Dermis blood vessel endothelial cell (primary cell): ENCODE measurements at regions not wholly inside any gene's neighbourhood (a gene's known extent, or its start where the extent isn't known, plus 50 kb on each side); places are given as distances from the start of the nearest gene placed in this dataset.

Source experiments
- DNase-seq: peaks from one replicate; pipeline ENCODE4 v3.0.0; 2010

DNA sequence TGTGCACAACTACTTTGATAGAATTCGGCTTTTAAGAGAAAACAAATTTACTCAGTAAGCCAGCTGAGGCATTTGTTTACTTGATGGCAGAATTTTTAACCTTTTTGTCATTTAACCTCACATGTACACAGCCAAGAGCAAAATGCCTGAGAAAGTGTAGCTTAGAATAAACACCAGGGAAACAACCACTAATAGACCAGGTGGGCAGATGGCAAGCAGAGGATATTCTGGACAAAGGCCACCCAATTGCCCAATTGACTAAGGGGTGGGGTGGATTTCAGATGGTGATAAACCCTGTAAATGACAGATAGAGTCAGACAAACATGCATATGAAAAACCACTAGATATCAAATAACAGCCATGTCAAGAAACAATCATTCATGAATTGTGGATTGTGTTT, 190.7 kb upstream of the FBXL4 start:
- DNase-seq = no peak

DNA sequence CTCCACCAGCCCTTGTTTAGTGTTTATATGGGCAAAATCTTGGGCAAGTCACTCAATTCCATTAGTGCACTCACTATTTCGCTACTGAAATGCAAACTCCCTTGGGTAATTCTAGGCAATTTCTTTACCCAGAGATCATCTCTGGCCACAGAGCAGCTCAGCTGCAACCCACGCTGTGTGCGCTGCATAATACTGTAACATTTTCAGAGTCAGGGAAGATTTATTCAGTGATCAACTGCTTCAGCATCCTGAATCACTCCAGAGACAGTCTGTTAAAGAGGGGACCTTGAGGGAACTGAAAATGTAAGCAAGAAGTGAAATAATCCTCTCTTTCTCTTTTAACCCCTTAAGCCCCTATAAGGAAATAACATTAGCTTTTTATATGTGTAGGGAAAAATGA, 189.6 kb upstream of the FBXL4 start:
- no peak for DNase-seq

GRCh38 chr6:99136488-99136887, 188.7 kb upstream of the FBXL4 start:
- no peak for DNase-seq

DNA sequence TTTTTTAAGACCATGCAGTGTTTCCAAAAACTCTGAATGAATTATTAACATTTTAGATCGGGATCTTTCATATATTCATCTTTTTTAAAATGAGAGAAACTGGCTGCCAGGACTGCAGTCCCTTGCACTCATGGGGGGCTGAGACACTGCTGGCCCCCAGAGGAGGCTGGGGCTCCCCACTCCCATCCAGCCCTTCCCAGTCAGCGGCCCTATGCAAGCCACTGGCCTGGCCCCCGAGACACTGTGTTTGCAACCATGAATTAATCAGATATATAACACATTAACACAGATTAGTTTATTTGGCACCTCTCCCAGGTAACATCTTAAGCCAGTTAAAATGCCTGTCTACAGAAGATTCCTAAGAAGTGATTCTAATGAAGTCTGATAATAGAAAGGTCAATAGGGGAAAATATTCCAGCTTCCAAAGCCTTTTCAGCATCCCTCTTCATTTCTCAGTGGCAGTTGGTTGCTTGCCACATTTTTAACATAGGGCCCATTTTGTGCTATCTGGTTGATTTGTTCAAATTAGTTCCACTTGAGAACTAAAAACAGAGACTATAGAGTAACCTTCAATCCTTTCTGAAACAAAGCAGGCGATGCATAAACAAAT, 184.4 kb upstream of the FBXL4 start:
- no peak for DNase-seq

GRCh38 chr6:99130897-99131873, 183.4 kb upstream of the FBXL4 start:
- no peak for DNase-seq

GRCh38 chr6:99129835-99130234, 182.1 kb upstream of the FBXL4 start:
- no peak for DNase-seq

- DNase-seq = no peak
Observed at GRCh38 chr6:99121748-99122147, 174.0 kb upstream of the FBXL4 start.

- DNase-seq = no peak
Observed at GRCh38 chr6:99120641-99121040, 172.9 kb upstream of the FBXL4 start.

GRCh38 chr6:99119109-99120031, 171.6 kb upstream of the FBXL4 start:
- peak; percentile 65 for DNase-seq

DNA sequence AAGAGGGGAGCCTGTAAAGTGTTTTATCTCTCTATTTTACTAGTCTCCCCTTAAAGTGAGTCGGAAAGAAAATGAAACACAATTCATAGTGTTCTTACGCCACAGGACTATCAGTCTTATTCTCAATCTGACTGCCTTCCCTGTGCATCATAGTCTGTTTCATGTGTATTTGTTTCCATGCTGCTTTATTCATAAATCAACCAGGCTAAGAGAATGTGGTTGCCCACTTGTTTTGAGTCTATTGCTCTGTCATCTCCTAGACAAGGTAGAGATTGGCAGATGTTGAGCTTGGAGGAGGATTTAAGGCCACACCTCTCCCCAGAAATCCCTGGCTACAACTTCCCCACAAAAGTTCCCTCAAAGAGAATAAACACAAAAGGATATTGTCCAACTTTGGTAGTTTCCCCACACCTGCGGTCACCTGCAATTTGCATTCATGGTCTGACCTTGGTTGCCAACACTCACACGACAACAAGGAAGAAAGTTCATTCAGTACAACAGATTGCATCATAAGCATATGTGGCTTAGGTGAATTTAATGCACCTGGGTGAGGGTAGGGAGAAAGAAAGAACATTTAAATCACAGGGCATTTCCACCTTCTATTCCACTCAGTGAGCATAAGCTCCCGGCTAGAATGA, 167.1 kb upstream of the FBXL4 start:
- DNase-seq = no peak

DNA sequence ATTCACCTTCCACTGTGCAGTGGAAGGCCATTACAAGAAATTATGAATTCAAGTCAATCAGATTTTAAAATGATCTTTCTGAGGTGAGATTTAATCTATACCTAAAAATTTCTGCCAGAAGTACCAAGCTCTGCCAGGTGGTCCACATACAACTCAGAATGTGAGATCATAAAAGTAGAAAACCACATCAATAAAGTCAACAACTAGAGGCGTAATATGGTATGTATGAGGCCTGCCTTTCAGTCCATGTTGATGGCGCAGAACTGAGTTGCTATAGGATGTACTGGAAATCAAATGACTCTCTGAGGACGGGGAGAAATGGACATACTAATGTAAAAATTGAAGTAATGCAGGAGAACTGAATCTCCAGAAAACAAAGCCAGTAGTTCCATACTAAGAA, 163.8 kb upstream of the FBXL4 start:
- no peak for DNase-seq

- no peak for DNase-seq
Observed at GRCh38 chr6:99110029-99110428, 162.3 kb upstream of the FBXL4 start.

DNA sequence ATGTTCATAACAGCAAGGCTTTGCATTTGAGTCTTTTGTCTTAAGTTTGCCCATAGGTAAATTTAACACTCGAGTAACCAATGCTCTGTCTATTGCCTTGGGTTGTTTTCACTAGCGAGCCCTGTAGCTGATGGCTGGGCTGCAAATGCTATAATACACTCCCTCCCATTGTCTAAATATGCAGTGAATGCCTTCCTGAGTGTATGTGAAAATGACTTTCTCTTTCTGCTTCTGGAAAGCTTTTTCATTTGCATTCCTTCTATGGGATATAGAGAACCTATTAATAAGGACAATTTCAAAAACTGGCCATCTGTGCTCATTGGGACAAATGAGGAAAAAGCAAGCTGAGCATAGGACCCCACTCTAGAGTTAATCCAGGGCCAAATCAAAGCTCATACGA, 156.5 kb upstream of the FBXL4 start:
- DNase-seq = no peak

DNA sequence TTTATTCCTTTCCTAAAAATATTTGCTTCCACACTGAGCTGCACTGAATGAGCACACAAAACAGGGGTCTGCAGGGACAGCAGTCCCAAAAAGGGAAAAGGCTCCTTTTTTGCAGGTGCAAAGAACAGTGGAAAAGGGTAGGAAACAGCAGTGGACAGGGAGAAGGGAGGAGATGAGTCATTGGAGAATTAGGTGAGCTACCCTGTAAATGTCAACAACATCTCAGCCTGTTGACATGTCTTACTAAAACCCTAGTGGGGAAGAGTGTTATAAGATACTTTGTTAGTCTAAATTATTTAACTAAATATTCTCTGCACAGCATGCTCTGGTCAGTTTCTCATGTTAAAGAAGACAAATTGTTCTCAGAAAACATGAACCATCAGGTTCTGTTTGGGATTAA, 151.5 kb upstream of the FBXL4 start:
- no peak for DNase-seq

GRCh38 chr6:99096170-99096569, 148.4 kb upstream of the FBXL4 start:
- DNase-seq = no peak

DNA sequence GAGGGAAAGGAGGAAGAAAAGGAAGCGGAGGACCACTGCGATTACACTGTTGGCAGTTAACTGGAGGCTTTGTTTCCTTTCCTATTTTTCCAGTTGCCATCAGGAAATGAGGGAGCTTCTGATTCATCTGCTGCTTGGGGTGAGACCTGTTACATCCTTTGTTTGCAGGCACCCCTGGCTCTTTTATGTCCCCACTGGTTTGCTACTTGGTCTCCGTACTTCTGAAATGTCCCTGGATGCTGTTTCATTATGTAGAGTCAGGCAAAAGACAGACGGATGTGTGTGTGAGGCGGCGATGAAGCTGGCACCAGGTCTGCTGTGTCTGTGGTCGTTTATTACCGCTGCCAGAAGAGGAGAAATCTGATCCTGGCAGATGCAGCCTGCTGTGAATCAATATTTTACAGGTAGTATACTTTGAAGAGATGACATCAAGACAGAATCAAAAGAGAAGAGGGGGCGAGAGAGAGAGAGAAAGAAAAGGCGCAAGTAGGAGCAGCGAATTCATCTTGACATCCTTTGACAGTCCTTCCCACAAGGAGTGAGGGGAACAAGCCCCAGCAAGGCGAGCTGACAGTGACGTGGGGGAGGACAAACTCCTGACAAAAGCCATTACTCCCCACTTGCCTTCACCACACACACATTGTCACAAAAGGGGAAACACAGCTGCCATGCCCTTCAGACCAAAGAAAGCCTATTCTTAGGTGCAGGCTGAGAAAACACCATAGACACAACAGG, 145.9 kb upstream of the FBXL4 start:
- DNase-seq = peak; percentile 9

GRCh38 chr6:99092461-99092860, 144.7 kb upstream of the FBXL4 start:
- no peak for DNase-seq

GRCh38 chr6:99091985-99092384, 144.2 kb upstream of the FBXL4 start:
- DNase-seq = no peak

- no peak for DNase-seq
Observed at GRCh38 chr6:99080191-99080590, 132.4 kb upstream of the FBXL4 start.

GRCh38 chr6:99079058-99079457, 131.3 kb upstream of the FBXL4 start:
- no peak for DNase-seq

GRCh38 chr6:99073223-99073622, 125.5 kb upstream of the FBXL4 start:
- no peak for DNase-seq

- DNase-seq = no peak
Observed at GRCh38 chr6:99066044-99066443, 118.3 kb upstream of the FBXL4 start.
